ENCODE measurements at regions not wholly inside any gene's neighbourhood (a gene's known extent, or its start where the extent isn't known, plus 50 kb on each side); places are given as distances from the start of the nearest gene placed in this dataset.
"Not testable (repeated sequence)": the region's sequence is repeated elsewhere in the genome, so short reads cannot be mapped to it uniquely, and the experiment has no call there.

GRCh38 chr1:213793482-213794067 is 194.2 kb upstream of the PROX1 start:
- Histone ChIP-seq H3K27me3 (ENCODE audit: insufficient read depth, low read length, poor library complexity) (no peaks in the 10 kb centered on the region), H3K23ac (ENCODE audit: low read length) (no peak overlapping the region), H4K8ac (ENCODE audit: low read depth, low read length) (no peak overlapping the region), H3K4me3 (ENCODE audit: low read length) (no peak overlapping the region), H3K27ac (ENCODE audit: low read depth, low read length) (no peak overlapping the region), H3K4me1 (ENCODE audit: control insufficient read depth, low read depth, low read length) (no peaks in the 10 kb centered on the region), H3K56ac (ENCODE audit: low read length) (no peak overlapping the region), H2AK5ac (ENCODE audit: low read length) (no peak overlapping the region), H3K79me2 (ENCODE audit: control insufficient read depth, insufficient read depth, low read length) (no peaks in the 10 kb centered on the region), H4K5ac (ENCODE audit: low read length) (no peak overlapping the region), H3K79me1 (ENCODE audit: low read length) (no peaks in the 10 kb centered on the region), H2BK120ac (ENCODE audit: low read depth, low read length) (no peak overlapping the region), H3K4me2 (ENCODE audit: low read length) (no peak overlapping the region), H3K9ac (ENCODE audit: low read length) (no peak overlapping the region), H3K4ac (ENCODE audit: low read depth, low read length) (no peak overlapping the region), H2BK15ac (replicated peaks; ENCODE audit: low read depth) (no peak overlapping the region), H3K18ac (ENCODE audit: low read length) (no peak overlapping the region), H3K36me3 (ENCODE audit: control insufficient read depth, insufficient read depth, low read length) (no peaks in the 10 kb centered on the region), H2BK5ac (ENCODE audit: low read length) (no peak overlapping the region)
- WGBS (ENCODE audit: extremely low coverage, insufficient coverage, low lambda C conversion rate) = 100% methylated on average over 1 of the region's 13 CpGs
- no peak for DNase-seq

- no CpG with 5 or more reads among the region's 8 CpGs for WGBS (ENCODE audit: extremely low coverage, insufficient coverage, low lambda C conversion rate)
- H3K27ac ChIP-seq (ENCODE audit: low read depth, low read length) = no peak overlapping the region
These were observed 191.2 kb upstream of the PROX1 start for GRCh38 chr1:213796525-213796924.

GRCh38 chr1:213808288-213808687 is 179.5 kb upstream of the PROX1 start:
- not testable (repeated sequence) for H4K5ac ChIP-seq (ENCODE audit: low read length); H2BK120ac ChIP-seq (ENCODE audit: low read depth, low read length); H3K23ac ChIP-seq (ENCODE audit: low read length); H2AK5ac ChIP-seq (ENCODE audit: low read length); H2BK5ac ChIP-seq (ENCODE audit: low read length); H3K4me3 ChIP-seq (ENCODE audit: low read length); H4K8ac ChIP-seq (ENCODE audit: low read depth, low read length); H3K79me1 ChIP-seq (ENCODE audit: low read length); DNase-seq; H3K4me1 ChIP-seq (ENCODE audit: control insufficient read depth, low read depth, low read length); H3K9ac ChIP-seq (ENCODE audit: low read length); H3K79me2 ChIP-seq (ENCODE audit: control insufficient read depth, insufficient read depth, low read length); H2BK15ac ChIP-seq (replicated peaks; ENCODE audit: low read depth); H3K4ac ChIP-seq (ENCODE audit: low read depth, low read length); H3K4me2 ChIP-seq (ENCODE audit: low read length); H3K36me3 ChIP-seq (ENCODE audit: control insufficient read depth, insufficient read depth, low read length); H3K18ac ChIP-seq (ENCODE audit: low read length); H3K27ac ChIP-seq (ENCODE audit: low read depth, low read length); H3K56ac ChIP-seq (ENCODE audit: low read length); H3K27me3 ChIP-seq (ENCODE audit: insufficient read depth, low read length, poor library complexity)
- no CpG with 5 or more reads among the region's 7 CpGs for WGBS (ENCODE audit: extremely low coverage, insufficient coverage, low lambda C conversion rate)

More at GRCh38 chr1:213796525-213796924, 191.2 kb upstream of the PROX1 start:
- DNase-seq = no peak
- Histone ChIP-seq H3K4me2 (ENCODE audit: low read length) (no peak overlapping the region), H3K56ac (ENCODE audit: low read length) (no peak overlapping the region), H3K79me2 (ENCODE audit: control insufficient read depth, insufficient read depth, low read length) (no peaks in the 10 kb centered on the region), H3K27me3 (ENCODE audit: insufficient read depth, low read length, poor library complexity) (no peaks in the 10 kb centered on the region), H3K4me1 (ENCODE audit: control insufficient read depth, low read depth, low read length) (no peaks in the 10 kb centered on the region), H3K23ac (ENCODE audit: low read length) (no peak overlapping the region), H3K4me3 (ENCODE audit: low read length) (no peak overlapping the region), H3K79me1 (ENCODE audit: low read length) (no peaks in the 10 kb centered on the region), H3K36me3 (ENCODE audit: control insufficient read depth, insufficient read depth, low read length) (no peaks in the 10 kb centered on the region), H2AK5ac (ENCODE audit: low read length) (no peak overlapping the region), H2BK5ac (ENCODE audit: low read length) (no peak overlapping the region), H3K4ac (ENCODE audit: low read depth, low read length) (no peak overlapping the region), H3K18ac (ENCODE audit: low read length) (no peak overlapping the region), H4K5ac (ENCODE audit: low read length) (no peak overlapping the region), H2BK15ac (replicated peaks; ENCODE audit: low read depth) (no peak overlapping the region), H2BK120ac (ENCODE audit: low read depth, low read length) (no peak overlapping the region), H4K8ac (ENCODE audit: low read depth, low read length) (no peak overlapping the region), H3K9ac (ENCODE audit: low read length) (no peak overlapping the region)

- no CpG with 5 or more reads among the region's 6 CpGs for WGBS (ENCODE audit: extremely low coverage, insufficient coverage, low lambda C conversion rate)
- no peak overlapping the region for H3K4ac ChIP-seq (ENCODE audit: low read depth, low read length)
- no peak overlapping the region for H3K27ac ChIP-seq (ENCODE audit: low read depth, low read length)
- no peak overlapping the region for H2BK120ac ChIP-seq (ENCODE audit: low read depth, low read length)
- no peak overlapping the region for H2BK15ac ChIP-seq (replicated peaks; ENCODE audit: low read depth)
- H3K79me1 ChIP-seq (ENCODE audit: low read length) = no peaks in the 10 kb centered on the region
- no peak overlapping the region for H3K9ac ChIP-seq (ENCODE audit: low read length)
- H4K8ac ChIP-seq (ENCODE audit: low read depth, low read length) = no peak overlapping the region
- no peaks in the 10 kb centered on the region for H3K36me3 ChIP-seq (ENCODE audit: control insufficient read depth, insufficient read depth, low read length)
- no peaks in the 10 kb centered on the region for H3K4me1 ChIP-seq (ENCODE audit: control insufficient read depth, low read depth, low read length)
- H3K23ac ChIP-seq (ENCODE audit: low read length) = no peak overlapping the region
- no peak overlapping the region for H3K56ac ChIP-seq (ENCODE audit: low read length)
- H3K18ac ChIP-seq (ENCODE audit: low read length) = no peak overlapping the region
- no peak overlapping the region for H3K4me3 ChIP-seq (ENCODE audit: low read length)
- H3K27me3 ChIP-seq (ENCODE audit: insufficient read depth, low read length, poor library complexity) = no peaks in the 10 kb centered on the region
- H2BK5ac ChIP-seq (ENCODE audit: low read length) = no peak overlapping the region
- H2AK5ac ChIP-seq (ENCODE audit: low read length) = no peak overlapping the region
- DNase-seq = no peak
- H3K4me2 ChIP-seq (ENCODE audit: low read length) = no peak overlapping the region
- H3K79me2 ChIP-seq (ENCODE audit: control insufficient read depth, insufficient read depth, low read length) = no peaks in the 10 kb centered on the region
- no peak overlapping the region for H4K5ac ChIP-seq (ENCODE audit: low read length)
These were observed 170.6 kb upstream of the PROX1 start for GRCh38 chr1:213817156-213817555.

GRCh38 chr1:213820362-213821149 is 167.2 kb upstream of the PROX1 start:
- Histone ChIP-seq H3K27me3 (ENCODE audit: insufficient read depth, low read length, poor library complexity) (no peaks in the 10 kb centered on the region), H3K4me1 (ENCODE audit: control insufficient read depth, low read depth, low read length) (no peaks in the 10 kb centered on the region), H2BK5ac (ENCODE audit: low read length) (no peak overlapping the region), H3K27ac (ENCODE audit: low read depth, low read length) (no peak overlapping the region), H3K23ac (ENCODE audit: low read length) (no peak overlapping the region), H3K4me3 (ENCODE audit: low read length) (no peak overlapping the region), H3K79me1 (ENCODE audit: low read length) (no peaks in the 10 kb centered on the region), H2AK5ac (ENCODE audit: low read length) (no peak overlapping the region), H3K36me3 (ENCODE audit: control insufficient read depth, insufficient read depth, low read length) (no peaks in the 10 kb centered on the region), H3K18ac (ENCODE audit: low read length) (no peak overlapping the region), H4K8ac (ENCODE audit: low read depth, low read length) (no peak overlapping the region), H2BK15ac (replicated peaks; ENCODE audit: low read depth) (no peak overlapping the region), H3K4ac (ENCODE audit: low read depth, low read length) (no peak overlapping the region), H3K56ac (ENCODE audit: low read length) (no peak overlapping the region), H3K79me2 (ENCODE audit: control insufficient read depth, insufficient read depth, low read length) (no peaks in the 10 kb centered on the region), H3K4me2 (ENCODE audit: low read length) (no peak overlapping the region), H4K5ac (ENCODE audit: low read length) (no peak overlapping the region), H3K9ac (ENCODE audit: low read length) (no peak overlapping the region), H2BK120ac (ENCODE audit: low read depth, low read length) (no peak overlapping the region)
- DNase-seq = no peak
- no CpG with 5 or more reads among the region's 9 CpGs for WGBS (ENCODE audit: extremely low coverage, insufficient coverage, low lambda C conversion rate)

All from mesendoderm (in vitro differentiated cells).